ENCODE measurements at regions not wholly inside any gene's neighbourhood (a gene's known extent, or its start where the extent isn't known, plus 50 kb on each side); places are given as distances from the start of the nearest gene placed in this dataset.
"Not testable (repeated sequence)": the region's sequence is repeated elsewhere in the genome, so short reads cannot be mapped to it uniquely, and the experiment has no call there.

- not testable (repeated sequence) for DNase-seq (ENCODE audit: low spot score)
Observed at GRCh38 chr14:37712476-37712860, 117.0 kb downstream of the TTC6 start.

GRCh38 chr14:37712976-37713431 is 117.6 kb downstream of the TTC6 start:
- DNase-seq (ENCODE audit: low spot score): no peak

- no peak for DNase-seq (ENCODE audit: low spot score)
Observed at GRCh38 chr14:37720131-37720530, 124.7 kb downstream of the TTC6 start.

- no peak for DNase-seq (ENCODE audit: low spot score)
Observed at GRCh38 chr14:37721976-37722659, 126.7 kb downstream of the TTC6 start.

- no peak for DNase-seq (ENCODE audit: low spot score)
Observed at GRCh38 chr14:37723515-37723914, 128.1 kb downstream of the TTC6 start.

- DNase-seq (ENCODE audit: low spot score): no peak
Observed at GRCh38 chr14:37726708-37727107, 131.3 kb downstream of the TTC6 start.

GRCh38 chr14:37729218-37729617 is 133.8 kb downstream of the TTC6 start:
- no peak for DNase-seq (ENCODE audit: low spot score)

GRCh38 chr14:37731094-37731493 is 135.7 kb downstream of the TTC6 start:
- DNase-seq (ENCODE audit: low spot score): no peak

- no peak for DNase-seq (ENCODE audit: low spot score)
Observed at GRCh38 chr14:37745657-37746056, 150.2 kb downstream of the TTC6 start.

- DNase-seq (ENCODE audit: low spot score): no peak
Observed at GRCh38 chr14:37746140-37746832, 150.9 kb downstream of the TTC6 start.

- DNase-seq (ENCODE audit: low spot score): no peak
Observed at GRCh38 chr14:37753459-37753858, 158.0 kb downstream of the TTC6 start.

- not testable (repeated sequence) for DNase-seq (ENCODE audit: low spot score)
Observed at GRCh38 chr14:37760275-37760674, 164.8 kb downstream of the TTC6 start.

- no peak for DNase-seq (ENCODE audit: low spot score)
Observed at GRCh38 chr14:37763266-37763665, 167.8 kb downstream of the TTC6 start.

GRCh38 chr14:37772283-37772682 is 176.9 kb downstream of the TTC6 start:
- not testable (repeated sequence) for DNase-seq (ENCODE audit: low spot score)

- DNase-seq (ENCODE audit: low spot score): no peak
Observed at GRCh38 chr14:37776791-37777499, 181.5 kb downstream of the TTC6 start.

- no peak for DNase-seq (ENCODE audit: low spot score)
Observed at GRCh38 chr14:37778135-37778943, 182.9 kb downstream of the TTC6 start.

GRCh38 chr14:37779480-37779879 is 184.1 kb downstream of the TTC6 start:
- DNase-seq (ENCODE audit: low spot score): no peak

- not testable (repeated sequence) for DNase-seq (ENCODE audit: low spot score)
Observed at GRCh38 chr14:37780731-37781130, 185.3 kb downstream of the TTC6 start.

GRCh38 chr14:37784203-37784826 is 188.9 kb downstream of the TTC6 start:
- not testable (repeated sequence) for DNase-seq (ENCODE audit: low spot score)

GRCh38 chr14:37784827-37785223 is 189.4 kb downstream of the TTC6 start:
- not testable (repeated sequence) for DNase-seq (ENCODE audit: low spot score)

- DNase-seq (ENCODE audit: low spot score): not testable (repeated sequence)
Observed at GRCh38 chr14:37785298-37785697, 189.9 kb downstream of the TTC6 start.
